Hepatic stellate cell (primary cell): ENCODE measurements at regions not wholly inside any gene's neighbourhood (a gene's known extent, or its start where the extent isn't known, plus 50 kb on each side); places are given as distances from the start of the nearest gene placed in this dataset.

Source experiments
- DNase-seq: peaks from one replicate; pipeline ENCODE4 v3.0.0; 2011; ENCODE audit warnings: low spot score

DNA sequence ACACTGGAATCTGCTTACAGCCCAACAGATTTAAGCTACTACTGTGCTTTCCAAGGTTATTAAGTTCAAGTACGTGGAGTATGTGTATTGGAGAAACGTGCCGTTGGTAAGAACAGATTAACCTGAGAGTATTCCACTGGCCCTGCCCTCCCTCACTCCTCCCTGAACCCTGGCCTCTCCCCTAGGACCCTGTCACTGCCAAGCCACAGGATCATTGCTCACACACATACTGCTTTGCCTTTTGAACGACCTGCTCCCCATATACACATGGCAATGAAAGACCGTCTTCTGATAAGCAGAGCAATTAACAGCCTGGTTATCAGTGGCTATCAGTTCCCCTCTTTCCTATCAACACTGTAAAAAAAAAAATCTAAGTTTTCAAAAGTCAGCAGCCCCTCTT lies 458.9 kb upstream of the DYNLRB2 start:
- no peak for DNase-seq

DNA sequence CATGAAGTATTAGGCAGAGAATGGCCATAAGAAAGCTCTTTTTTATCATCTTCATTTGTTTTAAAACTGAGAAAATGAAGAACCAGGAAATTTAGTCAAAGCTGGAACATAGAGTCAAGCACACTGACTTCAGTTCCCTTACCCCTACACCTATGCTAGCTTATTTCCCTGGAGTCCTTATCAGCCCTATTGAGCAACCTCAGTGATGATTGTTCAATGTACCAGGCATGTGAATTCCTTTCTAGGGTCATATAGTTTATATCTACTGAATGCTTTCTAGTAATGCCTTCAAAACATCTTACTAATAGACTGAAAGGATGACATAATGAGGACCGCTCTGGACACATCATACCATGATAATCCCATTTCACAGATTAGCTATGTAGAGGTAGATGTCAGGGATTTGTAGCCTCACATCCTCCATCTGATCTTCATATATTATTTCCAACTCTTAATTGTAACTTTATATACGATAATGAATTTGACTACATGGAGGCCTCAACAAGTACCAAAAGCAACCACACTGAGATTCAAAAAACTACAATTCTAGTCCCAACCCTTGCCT lies 460.4 kb upstream of the DYNLRB2 start:
- no peak for DNase-seq

DNA sequence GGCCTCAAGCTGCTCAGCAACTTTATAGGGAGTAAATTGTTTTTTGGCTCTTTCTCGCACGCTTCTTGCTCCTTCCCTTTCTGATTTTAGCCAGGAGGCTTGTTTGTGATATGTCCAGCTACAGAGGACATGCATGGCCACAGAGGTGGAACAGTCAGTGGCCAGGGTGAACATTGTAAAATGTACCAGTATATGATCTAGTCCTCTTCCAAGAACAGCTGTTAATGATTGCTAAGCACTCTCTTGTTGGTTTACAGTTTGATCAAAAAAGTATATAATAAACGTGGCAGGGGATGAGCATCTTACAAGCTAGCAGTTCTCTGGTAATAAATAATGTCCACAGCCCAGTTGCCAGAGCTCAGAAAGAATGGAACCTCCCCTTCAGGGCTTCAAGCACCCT lies 461.7 kb upstream of the DYNLRB2 start:
- no peak for DNase-seq

DNA sequence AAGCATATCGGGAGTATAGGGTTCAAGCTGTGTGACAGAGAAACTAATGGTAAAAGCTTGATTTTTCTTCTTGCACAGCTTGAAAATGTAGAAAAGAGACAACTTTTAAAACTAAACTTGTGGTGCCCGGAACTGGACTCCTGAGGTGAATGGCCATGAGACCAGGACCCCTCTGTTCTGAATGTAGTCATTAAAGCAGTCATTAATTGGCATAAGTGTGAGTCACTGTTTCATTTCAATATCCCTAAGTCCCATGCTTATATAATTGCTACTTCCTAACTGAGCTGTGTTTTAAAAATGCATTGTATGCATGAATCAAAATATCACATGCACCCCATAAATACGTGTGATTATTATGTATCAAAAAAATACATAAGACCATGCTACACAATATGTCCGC lies 463.1 kb upstream of the DYNLRB2 start:
- no peak for DNase-seq

DNA sequence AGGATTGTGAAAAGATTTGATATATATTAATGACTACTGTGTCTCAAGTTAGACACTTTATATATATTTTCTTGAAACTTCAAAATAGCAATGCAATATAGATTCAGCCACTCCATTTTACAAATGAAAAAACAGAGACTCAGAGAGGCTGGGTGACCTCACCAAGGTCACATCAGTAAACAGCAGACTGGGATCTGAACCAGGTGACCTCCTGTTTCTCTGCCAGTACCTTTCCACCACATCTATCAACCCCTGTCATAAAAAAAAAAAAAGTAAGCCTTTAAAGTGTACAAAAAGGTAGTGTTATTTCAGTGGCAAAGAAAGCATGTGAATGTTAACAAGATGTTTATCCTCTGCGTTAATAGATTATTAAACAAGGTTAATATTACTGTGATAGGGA lies 466.5 kb upstream of the DYNLRB2 start:
- no peak for DNase-seq

DNA sequence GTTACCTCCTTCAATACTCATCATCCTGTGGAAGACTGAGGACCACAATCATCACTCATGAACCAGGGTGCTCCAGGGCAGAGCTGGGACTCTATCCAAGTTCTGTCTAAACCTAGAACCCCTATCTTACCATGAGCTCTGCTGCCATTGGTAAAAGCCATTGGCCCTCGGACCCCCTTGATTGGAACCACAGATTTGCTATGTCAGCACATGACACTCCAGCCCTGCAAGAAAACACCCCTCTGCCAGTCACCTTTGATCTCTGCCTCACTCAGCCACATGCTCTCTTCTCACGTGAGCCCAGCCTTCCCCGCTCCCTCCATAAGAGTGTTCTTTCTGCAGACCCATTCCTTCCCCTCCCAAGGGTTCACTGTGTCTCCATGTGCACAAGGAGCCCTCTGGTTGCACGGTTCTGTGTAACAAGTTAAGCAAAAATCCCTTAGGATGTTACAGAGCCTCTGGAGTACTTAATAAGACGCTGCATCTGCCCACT lies 468.8 kb upstream of the DYNLRB2 start:
- no peak for DNase-seq

DNA sequence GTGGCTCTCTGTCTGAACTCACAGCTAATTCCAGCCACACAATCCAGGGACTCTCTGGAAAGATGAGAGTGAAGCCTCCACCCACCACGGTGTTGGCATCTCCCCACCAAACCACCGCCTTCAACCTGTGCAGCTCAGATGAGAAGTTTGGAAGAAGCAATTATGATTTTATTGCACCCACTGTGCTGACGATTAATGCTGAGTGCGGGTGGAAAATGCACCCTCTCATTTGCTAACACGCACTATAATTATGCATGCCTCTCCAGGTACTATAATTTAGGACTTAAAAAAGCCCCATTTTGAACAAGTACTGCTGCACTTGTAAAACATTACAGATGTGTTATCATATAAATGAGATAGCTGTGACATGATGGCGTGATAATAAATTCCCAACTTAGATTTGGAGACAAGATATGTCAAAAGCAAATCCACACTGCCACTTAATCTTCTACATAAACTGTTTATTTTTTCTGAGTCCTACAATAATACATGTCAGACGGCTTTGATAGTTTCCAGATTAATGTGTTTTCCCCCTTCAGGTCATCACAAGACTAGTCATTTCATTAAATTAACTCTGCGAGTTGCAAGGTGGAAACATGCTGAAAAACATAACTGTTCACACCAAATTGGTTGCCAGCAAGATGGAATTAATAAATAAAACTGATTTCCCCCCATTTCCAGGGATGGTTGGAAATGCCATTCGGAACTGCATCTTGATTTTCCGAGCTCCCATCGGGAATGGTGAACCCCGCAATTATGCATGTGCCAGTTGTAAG lies 466.5 kb upstream of the MAF start:
- DNase-seq, result no peak

DNA sequence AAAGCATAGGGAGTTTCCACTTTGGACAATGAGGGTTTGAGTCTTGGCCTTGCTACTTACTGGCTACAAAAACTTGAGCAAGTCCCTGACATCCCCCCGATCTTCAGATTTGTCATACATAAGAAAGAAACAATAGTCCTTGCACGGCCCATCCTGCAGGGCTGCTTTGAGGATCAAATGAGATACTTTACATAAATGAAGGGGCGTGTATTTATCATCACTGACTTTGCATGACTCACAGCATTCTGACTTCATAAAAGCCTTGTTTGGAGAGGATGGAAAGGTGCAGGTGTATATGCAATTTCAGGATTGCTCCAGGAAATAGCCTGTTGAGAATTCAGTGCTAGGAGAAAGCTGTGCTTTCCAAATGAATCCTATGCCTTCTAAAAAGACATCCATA lies 465.0 kb upstream of the MAF start:
- DNase-seq, result no peak

DNA sequence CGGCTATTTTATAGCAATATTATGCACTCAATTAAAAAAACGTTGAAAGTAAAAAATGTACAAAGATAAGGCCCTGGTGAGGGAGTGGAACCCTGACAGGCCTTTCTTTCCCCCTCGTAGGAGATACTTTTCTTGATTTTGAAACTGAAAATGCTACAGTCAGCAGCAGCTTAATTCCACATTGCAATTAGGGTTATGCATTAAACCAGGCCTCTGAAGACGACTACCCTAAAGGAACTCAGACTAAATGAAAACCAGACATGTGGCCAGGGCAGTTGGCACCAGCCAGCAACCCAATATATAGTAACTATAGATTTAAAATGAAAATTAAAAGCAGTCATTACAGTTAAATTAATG lies 463.2 kb upstream of the MAF start:
- no peak for DNase-seq

DNA sequence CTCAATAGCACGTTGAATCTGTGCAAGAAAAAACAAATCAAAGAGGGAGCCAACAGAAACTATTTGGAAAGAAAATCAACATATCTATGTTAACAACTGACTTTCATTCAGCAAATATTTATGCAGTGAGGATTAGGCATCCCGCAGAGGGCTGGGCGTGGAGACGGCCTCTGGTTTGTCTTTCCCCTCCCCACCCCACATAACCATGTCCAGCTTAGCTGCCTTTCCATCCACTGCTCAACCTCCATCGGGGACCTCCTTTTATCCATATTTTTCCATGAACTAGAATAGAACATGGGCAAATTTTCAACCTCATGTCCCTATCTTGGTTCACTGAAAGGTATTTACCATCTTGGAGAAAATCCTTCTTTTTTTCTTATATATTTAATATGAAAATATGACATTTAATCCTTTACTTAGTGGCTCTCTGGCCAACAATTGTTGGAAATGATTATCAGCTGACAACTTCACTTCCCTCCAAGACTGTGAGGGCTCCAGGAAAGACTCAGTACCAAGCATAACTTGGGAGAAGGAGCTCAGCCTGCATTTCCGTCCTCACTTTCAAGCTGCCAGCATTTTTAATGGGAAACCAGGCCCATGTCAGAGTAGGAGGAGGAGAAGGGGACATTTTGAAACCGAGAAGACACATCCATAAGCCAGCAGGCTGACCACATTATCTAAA lies 462.6 kb upstream of the MAF start:
- no peak for DNase-seq

DNA sequence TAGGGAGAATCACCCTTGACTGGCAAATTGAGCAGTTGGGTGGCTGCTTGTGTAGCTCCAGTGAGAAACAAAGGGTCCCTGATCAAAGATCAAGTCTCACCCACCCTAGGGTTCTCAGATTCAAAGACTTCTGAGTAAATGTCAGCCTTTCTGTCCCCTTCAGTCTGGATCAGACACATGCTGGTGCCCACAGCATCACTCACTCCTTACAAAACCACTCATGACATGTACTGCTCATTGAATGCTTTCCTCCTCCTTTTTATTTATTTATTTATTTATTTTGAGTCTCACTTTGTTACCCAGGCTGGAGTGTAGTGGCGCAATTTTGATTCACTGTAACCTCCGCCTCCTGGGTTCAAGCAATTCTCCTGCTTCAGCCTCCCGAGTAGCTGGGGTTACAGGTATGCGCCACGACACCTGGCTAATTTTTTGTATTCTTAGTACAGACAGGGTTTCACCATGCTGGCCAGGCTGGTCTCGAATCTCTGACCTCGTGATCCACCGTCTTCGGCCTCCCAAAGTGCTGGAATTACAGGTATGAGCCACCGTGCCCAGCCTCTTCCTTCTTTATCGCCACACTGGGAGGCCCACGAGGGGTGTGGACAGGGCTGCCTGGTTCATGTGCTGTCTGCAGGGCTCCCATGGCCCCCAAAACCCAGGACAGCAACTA lies 462.0 kb upstream of the MAF start:
- DNase-seq, result no peak

DNA sequence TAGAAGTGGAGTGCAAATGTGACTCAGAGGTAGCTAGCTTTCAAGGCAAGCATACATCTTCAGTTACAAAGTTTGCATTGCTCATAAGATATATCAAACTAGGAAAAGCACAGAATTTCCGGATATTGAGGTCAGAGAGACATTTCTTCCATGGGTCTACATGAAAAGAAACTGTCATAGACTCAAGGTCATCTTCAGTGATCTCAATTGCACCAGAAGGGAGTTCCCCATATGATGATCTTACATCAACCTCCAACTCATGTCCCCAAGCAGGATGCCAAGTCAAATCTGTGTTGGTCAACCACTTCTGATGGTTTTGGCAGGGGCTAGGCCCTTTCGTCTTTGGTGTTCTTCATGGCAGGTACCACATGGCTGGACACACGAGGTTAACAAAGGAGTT lies 459.9 kb upstream of the MAF start:
- DNase-seq, result no peak

DNA sequence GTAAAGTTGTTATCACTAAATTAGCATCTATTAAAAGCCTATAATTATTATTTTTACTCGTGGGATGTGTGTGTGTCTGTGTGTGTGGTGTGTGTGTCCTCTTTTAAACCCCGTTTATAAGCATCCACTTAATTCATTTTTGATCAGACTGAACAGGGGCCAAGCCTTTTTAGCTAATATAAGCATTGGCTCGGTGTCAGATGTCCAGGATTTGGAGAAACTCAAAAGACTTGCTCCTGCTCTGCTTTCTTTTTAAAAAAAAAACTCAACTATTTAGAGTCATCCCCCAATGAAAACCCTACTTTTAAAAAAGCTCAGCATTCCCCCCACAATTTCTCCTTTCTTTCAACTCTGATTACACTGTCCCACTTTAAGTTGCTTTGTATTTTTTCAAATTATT lies 459.3 kb upstream of the MAF start:
- no peak for DNase-seq

DNA sequence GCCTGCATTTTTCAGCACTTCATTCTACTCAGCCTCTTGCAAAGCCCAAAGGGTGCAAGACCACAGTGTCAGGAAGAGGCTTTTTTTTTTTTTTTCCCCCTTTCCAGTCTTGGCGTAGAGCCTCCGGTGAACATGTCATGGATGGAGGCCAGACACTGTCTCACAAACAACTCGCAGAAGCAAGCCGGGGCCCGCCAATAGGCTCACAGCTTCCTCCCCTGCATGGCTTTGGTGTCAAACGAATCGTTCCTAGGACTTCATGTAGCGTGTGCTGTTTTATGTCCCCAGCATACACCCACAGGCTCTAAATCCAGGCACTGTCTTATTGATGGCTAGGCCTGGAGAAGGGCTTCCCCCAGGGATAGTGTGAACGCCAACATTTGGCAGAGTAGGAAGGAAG lies 457.7 kb upstream of the MAF start:
- DNase-seq, result no peak

DNA sequence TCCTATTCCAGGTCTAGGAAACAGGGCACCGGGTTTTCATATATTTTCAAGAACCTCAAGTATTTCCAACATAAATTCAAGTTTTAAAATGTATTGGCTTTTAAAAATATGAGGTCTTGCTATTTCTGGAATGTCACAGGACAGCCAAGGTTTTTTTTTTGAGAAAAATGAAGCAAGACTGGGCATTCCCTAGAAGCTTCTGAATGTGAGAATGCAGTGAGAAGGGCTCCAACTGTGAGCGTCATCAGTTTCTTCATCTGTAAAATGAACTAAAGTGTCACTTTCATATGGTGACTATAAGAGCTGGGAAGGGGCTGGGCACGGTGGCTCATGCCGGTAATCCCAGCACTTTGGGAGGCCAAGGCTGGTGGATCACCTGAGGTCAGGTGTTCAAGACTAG lies 455.8 kb upstream of the MAF start:
- no peak for DNase-seq

DNA sequence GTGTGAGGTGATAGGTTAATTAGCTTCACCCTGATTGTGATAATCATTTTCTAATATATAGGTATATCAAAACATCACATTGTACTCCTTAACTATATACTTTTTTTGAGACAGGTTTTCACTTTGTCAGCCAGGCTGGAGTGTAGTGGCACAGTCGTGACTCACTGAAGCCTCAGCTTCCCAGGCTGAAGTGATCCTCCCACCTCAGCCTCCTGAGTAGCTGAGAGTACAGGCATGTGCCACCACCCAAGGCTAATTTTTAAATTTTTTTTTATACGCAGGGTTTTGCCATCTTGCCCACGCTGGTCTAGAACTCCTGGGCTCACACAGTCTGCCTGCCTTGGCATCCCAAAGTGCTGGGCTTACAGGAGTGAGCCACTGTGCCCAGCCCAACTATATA lies 455.3 kb upstream of the MAF start:
- DNase-seq, result no peak

DNA sequence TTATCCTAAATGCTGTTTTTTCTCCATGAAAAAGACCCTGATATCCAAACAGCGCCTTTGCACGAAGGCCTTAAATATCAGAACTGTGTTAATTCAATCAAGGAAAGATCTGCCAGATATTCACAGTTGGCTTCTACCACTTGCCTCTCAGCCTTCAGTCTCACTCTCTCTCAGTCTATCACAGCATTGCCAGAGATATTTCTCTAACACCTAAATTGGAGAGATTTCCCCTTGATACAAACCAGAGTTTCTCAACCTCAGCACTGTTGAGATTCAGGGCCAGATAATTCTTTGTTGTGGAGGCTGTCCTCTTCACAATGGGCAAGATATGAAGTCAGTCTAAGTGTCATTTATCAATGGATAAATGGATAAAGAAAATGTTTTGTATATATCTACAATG lies 454.1 kb upstream of the MAF start:
- DNase-seq, result no peak

DNA sequence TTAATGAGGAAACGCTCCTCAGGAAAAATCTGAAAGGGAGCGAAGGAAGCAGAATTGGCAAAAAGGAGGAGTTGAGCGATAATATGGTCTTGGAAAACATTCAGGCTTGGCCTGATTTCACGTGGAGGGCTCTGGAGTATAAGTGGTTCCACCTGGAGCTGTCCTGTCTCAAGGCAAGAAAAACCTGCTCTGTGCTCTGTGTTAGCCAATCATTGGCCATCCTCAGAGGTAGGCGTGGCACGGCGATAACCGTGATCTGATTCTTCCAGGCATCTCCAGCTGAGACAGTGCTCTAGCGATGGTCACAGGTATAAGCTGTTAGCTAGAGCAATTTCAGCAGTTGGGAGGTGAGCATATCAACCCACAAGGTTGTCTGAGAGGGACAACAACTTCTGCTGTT lies 450.5 kb upstream of the MAF start:
- no peak for DNase-seq

DNA sequence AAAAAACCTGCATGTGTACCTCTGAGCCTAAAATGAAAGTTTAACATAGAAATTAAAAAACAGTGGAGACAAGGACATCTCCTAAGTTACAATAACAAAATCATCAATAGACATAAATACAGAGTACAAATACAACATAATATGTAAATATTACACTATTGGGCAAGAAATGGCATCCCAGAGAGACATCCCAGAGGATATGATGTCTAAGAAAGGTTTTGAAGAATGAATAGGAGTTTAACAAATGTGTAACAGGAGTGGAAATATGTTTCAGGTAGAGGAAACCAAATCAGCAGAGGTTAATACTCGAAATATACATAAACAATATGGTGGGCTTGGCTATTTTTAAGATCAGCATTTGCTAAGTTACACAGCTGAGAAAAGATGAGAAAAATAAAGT lies 447.7 kb upstream of the MAF start:
- DNase-seq, result no peak

DNA sequence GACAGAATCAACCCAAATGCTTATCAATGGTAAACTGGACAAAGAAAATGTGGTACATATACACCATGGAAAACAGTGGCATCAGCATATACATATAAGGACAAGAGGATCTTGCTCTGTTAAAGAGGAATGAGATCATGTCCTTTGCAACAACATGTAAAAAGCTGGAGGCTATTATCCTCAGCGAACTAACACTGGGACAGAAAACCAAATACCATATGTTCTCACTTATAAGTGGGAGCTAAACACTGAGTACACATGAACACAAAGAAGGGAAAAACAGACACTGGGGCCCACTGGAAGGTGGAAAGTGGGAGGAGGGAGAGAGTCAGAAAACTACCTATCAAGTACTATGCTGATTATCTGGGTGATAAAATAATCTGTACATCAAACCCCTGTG lies 447.3 kb upstream of the MAF start:
- no peak for DNase-seq

DNA sequence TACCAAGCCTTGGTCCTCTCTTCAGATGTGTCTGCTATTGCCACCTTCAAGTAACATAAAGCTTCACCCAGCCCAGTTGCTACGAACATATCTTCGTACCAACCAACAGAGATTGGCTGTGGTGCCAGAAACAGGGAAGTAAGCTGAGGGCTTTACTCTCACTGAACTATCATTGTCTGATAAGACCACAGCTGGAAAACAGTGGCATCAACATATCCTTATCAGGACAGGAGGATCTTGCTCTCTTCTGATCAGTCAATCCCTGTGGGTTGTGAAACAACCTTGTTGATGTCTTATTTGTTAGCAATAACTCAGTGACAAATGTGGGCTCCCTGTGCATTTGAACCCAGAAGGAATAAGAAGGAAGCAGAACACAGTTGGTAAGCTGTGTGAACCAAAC lies 446.3 kb upstream of the MAF start:
- DNase-seq, result no peak

DNA sequence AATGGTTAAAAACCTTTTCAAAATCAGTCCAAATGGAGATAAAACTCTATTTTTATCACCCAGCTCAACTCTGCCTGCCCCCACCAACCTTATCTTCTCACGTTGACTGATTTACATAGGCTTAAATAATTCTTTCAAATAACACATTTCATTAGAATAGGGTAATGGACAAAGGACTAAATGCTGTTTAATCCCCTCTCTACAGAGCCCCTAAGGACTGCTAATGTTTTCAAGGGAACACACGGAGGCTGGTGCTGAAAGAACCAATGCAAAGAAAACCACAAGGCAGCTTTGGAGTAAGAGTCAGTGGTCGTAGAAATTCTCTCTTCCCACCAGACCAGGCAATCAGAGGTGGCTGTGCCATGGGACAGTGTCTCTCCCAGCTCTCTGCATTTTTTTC lies 445.7 kb upstream of the MAF start:
- no peak for DNase-seq

DNA sequence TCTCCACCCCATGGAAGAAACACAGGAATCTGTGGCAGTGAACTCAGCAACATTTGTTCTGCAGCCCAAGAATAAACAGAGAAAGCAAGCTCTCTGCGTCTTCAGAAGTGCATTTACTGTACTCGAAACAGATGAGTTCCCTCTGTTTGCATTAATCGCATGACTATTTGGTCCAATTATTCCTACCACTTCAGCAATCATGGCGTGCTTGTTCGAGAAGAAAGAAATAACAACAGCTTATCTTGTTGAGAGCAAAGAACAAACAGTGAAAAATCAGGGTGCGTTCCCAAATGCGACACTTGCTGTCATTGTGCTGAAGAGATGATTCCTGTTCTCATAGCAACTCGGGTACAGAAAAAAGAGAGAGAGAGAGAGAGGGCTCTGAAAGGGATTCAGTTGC lies 445.3 kb upstream of the MAF start:
- DNase-seq, result no peak
